ENCODE measurements at regions not wholly inside any gene's neighbourhood (a gene's known extent, or its start where the extent isn't known, plus 50 kb on each side); places are given as distances from the start of the nearest gene placed in this dataset.

- H3K27me3 ChIP-seq (ENCODE audit: insufficient read depth, low read length): no peaks in the 10 kb centered on the region
- no peak overlapping the region for H3K4me2 ChIP-seq (ENCODE audit: insufficient read depth, low read length)
- DNase-seq (ENCODE audit: insufficient read length, low spot score, missing footprints): no peak
- no peak overlapping the region for H2AFZ ChIP-seq (ENCODE audit: low read length)
- peak overlapping the region; percentile 99 for H3K27ac ChIP-seq (ENCODE audit: low read depth, low read length)
- H3K79me2 ChIP-seq (ENCODE audit: insufficient read depth, low read length): no peaks in the 10 kb centered on the region
- peaks cover 60% of the 10 kb centered on the region for H3K4me1 ChIP-seq (ENCODE audit: insufficient read depth, low read length)
- no peaks in the 10 kb centered on the region for H3K9me3 ChIP-seq (ENCODE audit: low read depth, low read length)
- no peak for TF ChIP-seq CTCF (IDR thresholded peaks at IDR 0.05; ENCODE audit: extremely low read depth, low read depth, low read length)
- no peaks in the 10 kb centered on the region for H4K20me1 ChIP-seq (ENCODE audit: insufficient read depth, low read length)
- no peaks in the 10 kb centered on the region for H3K36me3 ChIP-seq (ENCODE audit: insufficient read depth, low read length)
- no peak overlapping the region for H3K4me3 ChIP-seq (ENCODE audit: insufficient read depth, low read length)
Measured at GRCh38 chr5:34535944-34536623, 120.0 kb upstream of the RAI14 start.

- Histone ChIP-seq H3K4me3 (ENCODE audit: insufficient read depth, low read length) (no peak overlapping the region), H4K20me1 (ENCODE audit: insufficient read depth, low read length) (no peaks in the 10 kb centered on the region), H2AFZ (ENCODE audit: low read length) (no peak overlapping the region), H3K36me3 (ENCODE audit: insufficient read depth, low read length) (no peaks in the 10 kb centered on the region), H3K27ac (ENCODE audit: low read depth, low read length) (no peak overlapping the region), H3K79me2 (ENCODE audit: insufficient read depth, low read length) (no peaks in the 10 kb centered on the region), H3K4me1 (ENCODE audit: insufficient read depth, low read length) (peaks cover 58% of the 10 kb centered on the region), H3K9me3 (ENCODE audit: low read depth, low read length) (no peaks in the 10 kb centered on the region), H3K27me3 (ENCODE audit: insufficient read depth, low read length) (no peaks in the 10 kb centered on the region), H3K4me2 (ENCODE audit: insufficient read depth, low read length) (no peak overlapping the region)
- peak; percentile 37 for DNase-seq (ENCODE audit: insufficient read length, low spot score, missing footprints)
- TF ChIP-seq CTCF (IDR thresholded peaks at IDR 0.05; ENCODE audit: extremely low read depth, low read depth, low read length): no peak
Measured at GRCh38 chr5:34536699-34537098, 119.4 kb upstream of the RAI14 start.

GRCh38 chr5:34538026-34538672 lies 118.0 kb upstream of the RAI14 start:
- no peaks in the 10 kb centered on the region for H3K79me2 ChIP-seq (ENCODE audit: insufficient read depth, low read length)
- H3K27me3 ChIP-seq (ENCODE audit: insufficient read depth, low read length): no peaks in the 10 kb centered on the region
- H2AFZ ChIP-seq (ENCODE audit: low read length): peak overlapping the region; percentile 48
- TF ChIP-seq CTCF (IDR thresholded peaks at IDR 0.05; ENCODE audit: extremely low read depth, low read depth, low read length): peak; percentile 51
- no peak overlapping the region for H3K4me3 ChIP-seq (ENCODE audit: insufficient read depth, low read length)
- no peaks in the 10 kb centered on the region for H3K36me3 ChIP-seq (ENCODE audit: insufficient read depth, low read length)
- H3K4me2 ChIP-seq (ENCODE audit: insufficient read depth, low read length): peak overlapping the region; percentile 7
- no peaks in the 10 kb centered on the region for H4K20me1 ChIP-seq (ENCODE audit: insufficient read depth, low read length)
- H3K9me3 ChIP-seq (ENCODE audit: low read depth, low read length): no peaks in the 10 kb centered on the region
- DNase-seq (ENCODE audit: insufficient read length, low spot score, missing footprints): no peak
- no peak overlapping the region for H3K27ac ChIP-seq (ENCODE audit: low read depth, low read length)
- H3K4me1 ChIP-seq (ENCODE audit: insufficient read depth, low read length): peaks cover 44% of the 10 kb centered on the region

- H2AFZ ChIP-seq (ENCODE audit: low read length): peak overlapping the region; percentile 1
- no peaks in the 10 kb centered on the region for H3K79me2 ChIP-seq (ENCODE audit: insufficient read depth, low read length)
- DNase-seq (ENCODE audit: insufficient read length, low spot score, missing footprints): no peak
- TF ChIP-seq CTCF (IDR thresholded peaks at IDR 0.05; ENCODE audit: extremely low read depth, low read depth, low read length): no peak
- no peaks in the 10 kb centered on the region for H3K36me3 ChIP-seq (ENCODE audit: insufficient read depth, low read length)
- no peak overlapping the region for H3K4me3 ChIP-seq (ENCODE audit: insufficient read depth, low read length)
- no peaks in the 10 kb centered on the region for H3K27me3 ChIP-seq (ENCODE audit: insufficient read depth, low read length)
- no peak overlapping the region for H3K4me2 ChIP-seq (ENCODE audit: insufficient read depth, low read length)
- H3K4me1 ChIP-seq (ENCODE audit: insufficient read depth, low read length): peaks cover 34% of the 10 kb centered on the region
- H4K20me1 ChIP-seq (ENCODE audit: insufficient read depth, low read length): no peaks in the 10 kb centered on the region
- H3K27ac ChIP-seq (ENCODE audit: low read depth, low read length): no peak overlapping the region
- no peaks in the 10 kb centered on the region for H3K9me3 ChIP-seq (ENCODE audit: low read depth, low read length)
Measured at GRCh38 chr5:34539183-34539582, 116.9 kb upstream of the RAI14 start.

Measured in osteoblast (primary cell).